Mesothelial cell of epicardium (in vitro differentiated cells): ENCODE measurements at regions not wholly inside any gene's neighbourhood (a gene's known extent, or its start where the extent isn't known, plus 50 kb on each side); places are given as distances from the start of the nearest gene placed in this dataset.

Experiments
- DNase-seq, 2 experiments: peaks; one replicate each; pipeline ENCODE4 v3.0.0; 2021; ENCODE audit warnings: low spot score in 2 of 2; ENCODE audit not compliant: unreplicated experiment in 2 of 2
- H3K27ac Mint-ChIP-seq: 2 replicates; pipeline ENCODE4 v1.8.0; 2021; ENCODE audit warnings: mixed read lengths
- H3K27me3 Mint-ChIP-seq: 2 replicates; pipeline ENCODE4 v1.8.0; 2021; ENCODE audit warnings: low read depth, mixed read lengths
- H3K36me3 Mint-ChIP-seq: 2 replicates; pipeline ENCODE4 v1.8.0; 2021; ENCODE audit warnings: mixed read lengths
- H3K4me1 Mint-ChIP-seq: 2 replicates; pipeline ENCODE4 v1.8.0; 2021; ENCODE audit warnings: mixed read lengths
- H3K4me3 Mint-ChIP-seq: 2 replicates; pipeline ENCODE4 v1.8.0; 2021; ENCODE audit warnings: mild to moderate bottlenecking, moderate library complexity, mixed read lengths
- H3K9me3 Mint-ChIP-seq: 2 replicates; pipeline ENCODE4 v1.8.0; 2021; ENCODE audit warnings: mixed read lengths
- CTCF ChIP-seq: fragments of 200-600 bp; sonication (generic); IDR thresholded peaks from one replicate; pipeline ENCODE4 v1.5.0; 2021; ENCODE audit warnings: antibody characterized with exemption; ENCODE audit not compliant: unreplicated experiment

DNA sequence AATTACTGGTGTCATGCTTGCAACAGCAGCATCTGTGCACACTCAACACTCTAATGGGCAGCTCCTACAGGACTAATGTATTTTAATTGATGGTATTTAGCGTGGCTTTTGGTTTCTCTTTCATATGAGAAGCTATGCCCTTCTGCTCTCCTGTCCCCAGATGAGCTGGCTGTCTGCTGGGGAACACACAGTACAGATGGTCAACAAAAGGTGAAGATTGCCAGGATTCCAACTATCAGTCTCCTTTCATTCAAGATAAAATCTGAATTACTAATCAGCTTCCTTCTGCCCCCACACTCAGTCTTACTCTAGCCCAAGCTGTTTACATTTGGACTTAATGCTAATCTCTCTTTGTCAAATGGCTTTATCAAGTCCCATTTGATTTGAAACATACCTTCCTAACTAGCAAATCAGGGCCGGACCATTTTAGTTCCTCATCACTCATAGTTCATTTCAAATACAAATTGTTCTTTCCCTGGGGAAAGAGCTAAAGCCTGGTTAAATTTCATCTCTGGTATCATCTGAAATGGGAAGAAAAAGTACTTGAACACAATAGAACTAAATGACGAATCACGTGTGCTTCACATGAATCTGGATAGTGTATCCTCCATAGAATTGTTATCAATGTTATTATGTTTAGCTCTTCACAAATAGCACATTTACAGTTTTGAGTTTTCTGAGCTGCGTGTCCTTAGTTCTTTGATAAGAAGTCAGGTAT, 988.0 kb downstream of the PCDH17 start:
- Mint-ChIP-seq H3K27me3 (no peaks in the 10 kb centered on the region), H3K36me3 (no peaks in the 10 kb centered on the region), H3K9me3 (no peaks in the 10 kb centered on the region), H3K4me1 (peaks cover 24% of the 10 kb centered on the region), H3K27ac (no peak overlapping the region), H3K4me3 (no peak overlapping the region)
- DNase-seq: no peak
- TF ChIP-seq CTCF: no peak

DNA sequence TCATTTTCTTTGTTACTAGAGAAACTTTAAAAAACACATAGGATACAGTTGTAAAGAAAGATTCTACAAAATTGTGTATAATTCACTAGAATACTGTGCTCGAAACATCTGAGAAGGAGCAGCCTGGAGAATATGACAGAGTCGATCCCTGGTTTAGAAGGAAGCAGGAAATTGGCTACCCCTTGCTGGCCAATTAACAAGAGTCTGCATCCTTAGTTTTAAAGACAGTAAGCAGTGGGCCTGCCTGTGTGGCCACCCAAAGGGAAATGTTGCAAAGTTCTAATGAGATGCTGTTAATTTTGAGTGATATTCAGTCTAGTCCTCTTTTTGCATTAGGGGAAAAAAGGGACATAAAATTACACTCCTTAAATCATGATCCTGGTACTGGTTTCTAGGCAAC, 988.6 kb downstream of the PCDH17 start:
- no peaks in the 10 kb centered on the region for H3K27me3 Mint-ChIP-seq
- no peak overlapping the region for H3K4me3 Mint-ChIP-seq
- no peak overlapping the region for H3K27ac Mint-ChIP-seq
- H3K4me1 Mint-ChIP-seq: peaks cover 24% of the 10 kb centered on the region
- no peaks in the 10 kb centered on the region for H3K9me3 Mint-ChIP-seq
- H3K36me3 Mint-ChIP-seq: no peaks in the 10 kb centered on the region
- TF ChIP-seq CTCF: no peak
- DNase-seq: no peak

DNA sequence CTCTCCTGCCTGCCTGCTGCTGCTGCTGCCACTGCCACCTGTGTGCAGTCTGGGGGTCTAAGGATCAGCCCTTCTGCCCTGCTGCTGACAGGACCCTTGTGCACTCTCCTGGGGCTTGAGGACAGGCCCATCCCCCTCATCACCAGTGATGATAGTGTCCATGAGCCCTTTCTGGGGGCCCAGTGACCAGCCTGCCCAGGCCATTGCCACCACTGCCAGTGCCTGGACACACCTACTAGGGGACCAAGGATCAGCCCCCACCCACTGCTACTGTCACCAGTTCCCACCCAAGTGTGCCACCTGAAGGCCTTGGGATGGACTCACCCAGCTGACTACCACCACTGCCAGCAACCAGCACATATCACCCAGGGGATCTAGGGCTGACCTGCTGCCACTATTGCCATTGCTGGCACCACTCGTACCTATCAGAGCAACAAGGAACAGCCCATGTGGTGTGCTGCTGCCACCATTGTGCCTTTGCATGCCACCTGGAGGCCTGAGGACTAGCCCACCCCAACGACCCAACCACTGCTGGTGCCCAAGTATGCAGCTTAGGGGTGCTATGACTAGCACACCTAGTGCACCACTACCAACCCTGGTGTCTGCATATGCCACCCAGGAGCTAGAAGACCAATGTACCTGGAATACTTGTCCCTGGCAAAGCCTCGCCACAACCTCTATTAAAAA, 994.3 kb downstream of the PCDH17 start:
- Mint-ChIP-seq H3K4me3 (no peak overlapping the region), H3K27me3 (no peaks in the 10 kb centered on the region), H3K9me3 (peaks cover 23% of the 10 kb centered on the region), H3K27ac (no peak overlapping the region), H3K4me1 (peaks cover under 1% of the 10 kb centered on the region), H3K36me3 (no peaks in the 10 kb centered on the region)
- DNase-seq: no peak
- no peak for TF ChIP-seq CTCF

GRCh38 chr13:58630794-58631193, 999.2 kb downstream of the PCDH17 start:
- Mint-ChIP-seq H3K36me3 (no peaks in the 10 kb centered on the region), H3K4me1 (no peaks in the 10 kb centered on the region), H3K9me3 (peaks cover 21% of the 10 kb centered on the region), H3K27me3 (no peaks in the 10 kb centered on the region), H3K4me3 (no peak overlapping the region), H3K27ac (no peak overlapping the region)
- TF ChIP-seq CTCF: no peak
- no peak for DNase-seq

DNA sequence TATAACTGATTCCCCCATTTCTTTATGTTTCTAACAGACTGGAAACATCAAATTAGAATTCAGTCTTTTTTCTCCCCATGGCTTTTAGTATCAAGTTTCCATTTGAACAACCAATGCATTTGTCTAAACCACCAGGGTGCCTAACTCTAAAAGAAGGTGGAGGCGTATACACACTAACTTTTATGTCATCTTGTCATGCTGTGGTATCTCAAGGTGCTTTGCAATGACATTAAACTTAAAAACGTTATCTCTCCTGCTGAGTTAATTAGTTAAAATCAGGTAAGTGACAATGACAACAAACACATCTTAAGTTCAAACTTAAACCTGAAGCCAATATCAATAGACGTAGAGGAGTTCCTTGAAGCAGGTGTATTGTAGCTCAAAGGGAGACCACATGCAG, 1001.7 kb downstream of the PCDH17 start:
- Mint-ChIP-seq H3K9me3 (no peaks in the 10 kb centered on the region), H3K27ac (no peak overlapping the region), H3K4me3 (no peak overlapping the region), H3K4me1 (peaks cover 3% of the 10 kb centered on the region), H3K36me3 (no peaks in the 10 kb centered on the region), H3K27me3 (no peaks in the 10 kb centered on the region)
- no peak for DNase-seq
- no peak for TF ChIP-seq CTCF
